B cell (primary cell): ENCODE measurements at regions not wholly inside any gene's neighbourhood (a gene's known extent, or its start where the extent isn't known, plus 50 kb on each side); places are given as distances from the start of the nearest gene placed in this dataset.

ENCODE experiments used
- ATAC-seq: fragments of 200-7000 bp; cut with Tn5 transposase; one replicate; pipeline ENCODE4 v1.10.0; 2021; ENCODE audit warnings: low read depth, mild to moderate bottlenecking, moderate number of reproducible peaks, moderate library complexity
- CTCF ChIA-PET: fragments of 350-600 bp; sonication (Branson Sonifier 250); formaldehyde crosslinking; loops from one replicate; lab custom pipeline; 2021; ENCODE audit warnings: antibody characterized with exemption, inconsistent platforms; lab: Charles Lee
- POLR2A ChIA-PET: fragments of 350-600 bp; sonication (Branson Sonifier 250); formaldehyde crosslinking; loops from one replicate; lab custom pipeline; 2021; ENCODE audit warnings: antibody characterized with exemption; lab: Charles Lee
- DNase-seq: peaks from one replicate; pipeline ENCODE4 v3.0.0; 2013
- H2AFZ ChIP-seq: 2 replicates; pipeline ENCODE4 v1.6.1; 2012; ENCODE audit warnings: mild to moderate bottlenecking, low read depth, low read length; ENCODE audit not compliant: insufficient read depth, poor library complexity, severe bottlenecking
- H3K27ac ChIP-seq, 2 donors: 1 replicate in 1 of 2; 2 replicates in 1 of 2; pipeline ENCODE4 v1.5.1; 2012 to 2013; ENCODE audit warnings: low read length in 2 of 2, mild to moderate bottlenecking in 2 of 2, moderate library complexity in 1 of 2
- H3K27me3 ChIP-seq, 4 experiments: fragments of 200-600 bp in 1 of 4; sonication (generic) in 1 of 4; replicated peaks in 1 of 4; 1 replicate in 2 of 4; 2 replicates in 2 of 4; pipeline versions ENCODE4 v1.6.1 to v1.7.0; 2013 to 2016; ENCODE audit warnings: low read length in 3 of 4, mild to moderate bottlenecking in 2 of 4, mixed read lengths in 1 of 4, moderate library complexity in 1 of 4; ENCODE audit not compliant: insufficient read depth in 4 of 4, control insufficient read depth in 3 of 4; ENCODE audit errors: control extremely low read depth in 1 of 4
- H3K36me3 ChIP-seq, 2 experiments: replicated peaks in 1 of 2; 1 replicate in 1 of 2; 2 replicates in 1 of 2; pipeline versions ENCODE4 v1.6.1 to v1.7.1; 2013; ENCODE audit warnings: low read length in 1 of 2; ENCODE audit not compliant: insufficient read depth in 2 of 2, control insufficient read depth in 1 of 2; ENCODE audit errors: control extremely low read depth in 1 of 2, extremely low read depth in 1 of 2
- H3K4me1 ChIP-seq, 2 donors: fragments of 200-600 bp in 1 of 2; sonication (generic) in 1 of 2; 1 replicate in 1 of 2; 2 replicates in 1 of 2; pipeline versions ENCODE4 v1.5.1 to v1.6.1; 2013 to 2017; ENCODE audit warnings: low read length in 2 of 2; ENCODE audit not compliant: control insufficient read depth in 2 of 2, insufficient read depth in 2 of 2
- H3K4me2 ChIP-seq: replicated peaks from 2 replicates; pipeline ENCODE3; 2012; ENCODE audit warnings: mild to moderate bottlenecking, low read depth, low read length; ENCODE audit not compliant: poor library complexity, severe bottlenecking
- H3K4me3 ChIP-seq, 5 experiments: fragments of 200-600 bp in 1 of 5; sonication (generic) in 1 of 5; 1 replicate in 3 of 5; 2 replicates in 2 of 5; pipeline versions ENCODE4 v1.5.1 to v1.7.0; 2011 to 2016; ENCODE audit warnings: low read length in 4 of 5, mild to moderate bottlenecking in 4 of 5, low read depth in 2 of 5, control low read depth in 1 of 5, moderate library complexity in 1 of 5; ENCODE audit not compliant: insufficient read depth in 1 of 5; ENCODE audit errors: control extremely low read depth in 1 of 5, extremely low read depth in 1 of 5
- H3K79me2 ChIP-seq: fragments of 200-600 bp; sonication (generic); one replicate; pipeline ENCODE4 v1.6.0; 2016; ENCODE audit warnings: low read length; ENCODE audit not compliant: control insufficient read depth, insufficient read depth
- H3K9ac ChIP-seq: fragments of 200-600 bp; sonication (generic); 2 replicates; pipeline ENCODE4 v1.6.1; 2017; ENCODE audit warnings: mild to moderate bottlenecking, low read length, moderate library complexity
- H3K9me3 ChIP-seq, 3 donors: one replicate each; pipeline versions ENCODE4 v1.6.1 to v1.7.1; 2013; ENCODE audit warnings: low read length in 2 of 3; ENCODE audit not compliant: control insufficient read depth in 2 of 3, insufficient read depth in 1 of 3; ENCODE audit errors: control extremely low read depth in 1 of 3
- H4K20me1 ChIP-seq: 2 replicates; pipeline ENCODE4 v1.6.0; 2012; ENCODE audit warnings: mild to moderate bottlenecking, low read length; ENCODE audit not compliant: insufficient read depth, control insufficient read depth, poor library complexity, severe bottlenecking
- H3K27ac Mint-ChIP-seq: one replicate; pipeline ENCODE4 v1.8.0; 2021; ENCODE audit warnings: mixed read lengths
- H3K27me3 Mint-ChIP-seq: one replicate; pipeline ENCODE4 v1.8.0; 2021; ENCODE audit warnings: mixed read lengths
- H3K4me1 Mint-ChIP-seq: one replicate; pipeline ENCODE4 v1.8.0; 2021; ENCODE audit warnings: mixed read lengths
- H3K4me3 Mint-ChIP-seq: one replicate; pipeline ENCODE4 v1.8.0; 2021; ENCODE audit warnings: mixed read lengths
- H3K9me3 Mint-ChIP-seq: one replicate; pipeline ENCODE4 v1.8.0; 2022; ENCODE audit warnings: mixed read lengths; ENCODE audit not compliant: insufficient read depth
- CTCF ChIP-seq: fragments of 200-600 bp; IDR thresholded peaks from one replicate; pipeline ENCODE4 v1.8.0; 2022; ENCODE audit warnings: antibody characterized with exemption, mild to moderate bottlenecking
- EZH2 ChIP-seq: IDR thresholded peaks from 2 replicates; pipeline ENCODE4 v1.6.1; 2012; ENCODE audit warnings: borderline replicate concordance, low read depth, mild to moderate bottlenecking, moderate library complexity, low read length; ENCODE audit not compliant: insufficient read depth, poor library complexity, severe bottlenecking
- WGBS: methylation state at CpG from one replicate; pipeline ENCODE4 v1.1.5; 2013; ENCODE audit warnings: missing lambda C conversion rate; ENCODE audit not compliant: insufficient coverage; 5-methylcytosine and 5-hydroxymethylcytosine counted together
- intact Hi-C: fragments of 100-400 bp; cut with micrococcal nuclease; formaldehyde crosslinking; loops from one replicate; pipeline ENCODE4 v1.10.0; 2022

GRCh38 chr6:67538032-67538431, 1097.0 kb upstream of the ADGRB3 start:
- ATAC-seq (no peak), DNase-seq (no peak)
- no peak overlapping the region for H3K4me3 ChIP-seq
- peaks cover 0 to 11% (median 0%) of the 10 kb centered on the region in 3 donors for H3K9me3 ChIP-seq
- no peak overlapping the region for H3K27ac ChIP-seq
- H3K9me3 Mint-ChIP-seq = peaks cover 3% of the 10 kb centered on the region
- WGBS = 60% methylated on average over 1 of the region's 1 CpG
- intact Hi-C loops = no loop called here
- H3K4me3 Mint-ChIP-seq = no peak overlapping the region
- H3K79me2 ChIP-seq = no peaks in the 10 kb centered on the region
- H3K4me2 ChIP-seq = no peak overlapping the region
- ChIA-PET CTCF (no interaction called here), POLR2A (no interaction called here)
- no peaks in the 10 kb centered on the region for H4K20me1 ChIP-seq
- TF ChIP-seq CTCF = no peak
- TF ChIP-seq EZH2 = no peak
- H3K27me3 ChIP-seq = no peaks in the 10 kb centered on the region
- no peak overlapping the region for H3K27ac Mint-ChIP-seq
- H3K4me1 Mint-ChIP-seq = no peaks in the 10 kb centered on the region
- no peaks in the 10 kb centered on the region for H3K27me3 Mint-ChIP-seq
- H3K9ac ChIP-seq = no peak overlapping the region
- H3K4me1 ChIP-seq = no peaks in the 10 kb centered on the region
- no peak overlapping the region for H2AFZ ChIP-seq
- no peaks in the 10 kb centered on the region for H3K36me3 ChIP-seq

- no CpG with 5 or more reads among the region's 3 CpGs for WGBS
- no peak overlapping the region for H3K4me2 ChIP-seq
- Mint-ChIP-seq H3K4me1 (no peaks in the 10 kb centered on the region), H3K4me3 (no peak overlapping the region), H3K27me3 (no peaks in the 10 kb centered on the region), H3K27ac (no peak overlapping the region), H3K9me3 (peaks cover 3% of the 10 kb centered on the region)
- no peaks in the 10 kb centered on the region for H3K27me3 ChIP-seq
- no peaks in the 10 kb centered on the region for H3K79me2 ChIP-seq
- ATAC-seq (no peak), DNase-seq (no peak)
- no peaks in the 10 kb centered on the region for H3K4me1 ChIP-seq
- H3K9ac ChIP-seq = no peak overlapping the region
- intact Hi-C loops = no loop called here
- no peak overlapping the region for H3K4me3 ChIP-seq
- TF ChIP-seq EZH2 = no peak
- no peak for TF ChIP-seq CTCF
- H4K20me1 ChIP-seq = no peaks in the 10 kb centered on the region
- no peak overlapping the region for H2AFZ ChIP-seq
- ChIA-PET POLR2A (no interaction called here), CTCF (no interaction called here)
- no peak overlapping the region for H3K27ac ChIP-seq
- no peaks in the 10 kb centered on the region for H3K36me3 ChIP-seq
- peaks cover 0 to 7% (median 0%) of the 10 kb centered on the region in 3 donors for H3K9me3 ChIP-seq
These were observed 1099.1 kb upstream of the ADGRB3 start for GRCh38 chr6:67535946-67536345.
